C4-2B (cell line): ENCODE measurements at regions not wholly inside any gene's neighbourhood (a gene's known extent, or its start where the extent isn't known, plus 50 kb on each side); places are given as distances from the start of the nearest gene placed in this dataset.

ENCODE experiments used
- CTCF ChIP-seq: fragments of 450-650 bp; conservative IDR thresholded peaks from 2 replicates; pipeline ENCODE4 v1.5.1; 2017; ENCODE audit warnings: mild to moderate bottlenecking
- ZFX ChIP-seq: fragments of 450-650 bp; IDR thresholded peaks from 2 replicates; pipeline ENCODE4 v1.6.1; 2017

GRCh38 chr1:218507355-218508002 lies 162.3 kb downstream of the TGFB2 start:
- no peak for TF ChIP-seq CTCF
- no peak for TF ChIP-seq ZFX
